ENCODE measurements at regions not wholly inside any gene's neighbourhood (a gene's known extent, or its start where the extent isn't known, plus 50 kb on each side); places are given as distances from the start of the nearest gene placed in this dataset.

DNA sequence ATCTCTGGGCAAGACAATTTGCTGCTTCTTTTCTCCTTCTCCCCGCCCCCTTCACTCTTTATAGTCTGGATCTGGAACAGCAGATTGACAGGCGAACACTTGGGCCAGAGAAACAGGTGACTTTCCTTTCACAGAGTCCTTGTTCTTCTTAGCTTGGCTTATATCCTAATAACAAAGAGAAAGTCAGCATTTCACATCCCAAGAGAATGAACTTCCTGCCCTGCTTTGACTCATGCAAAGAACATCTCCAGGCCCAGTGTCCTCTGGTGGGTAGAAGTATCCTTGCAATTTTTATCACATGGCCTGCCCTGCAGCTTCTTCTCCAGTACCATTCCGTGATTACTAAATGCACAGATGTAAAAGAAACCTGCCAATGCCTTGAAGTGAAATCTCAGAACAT is 764.4 kb downstream of the ADGRL2 start:
- DNase-seq (ENCODE audit: low read depth) = peak; percentile 79
- H3K4me3 ChIP-seq (ENCODE audit: control insufficient read depth, low read depth, low read length) = no peak overlapping the region
- TF ChIP-seq, protein P1, sequence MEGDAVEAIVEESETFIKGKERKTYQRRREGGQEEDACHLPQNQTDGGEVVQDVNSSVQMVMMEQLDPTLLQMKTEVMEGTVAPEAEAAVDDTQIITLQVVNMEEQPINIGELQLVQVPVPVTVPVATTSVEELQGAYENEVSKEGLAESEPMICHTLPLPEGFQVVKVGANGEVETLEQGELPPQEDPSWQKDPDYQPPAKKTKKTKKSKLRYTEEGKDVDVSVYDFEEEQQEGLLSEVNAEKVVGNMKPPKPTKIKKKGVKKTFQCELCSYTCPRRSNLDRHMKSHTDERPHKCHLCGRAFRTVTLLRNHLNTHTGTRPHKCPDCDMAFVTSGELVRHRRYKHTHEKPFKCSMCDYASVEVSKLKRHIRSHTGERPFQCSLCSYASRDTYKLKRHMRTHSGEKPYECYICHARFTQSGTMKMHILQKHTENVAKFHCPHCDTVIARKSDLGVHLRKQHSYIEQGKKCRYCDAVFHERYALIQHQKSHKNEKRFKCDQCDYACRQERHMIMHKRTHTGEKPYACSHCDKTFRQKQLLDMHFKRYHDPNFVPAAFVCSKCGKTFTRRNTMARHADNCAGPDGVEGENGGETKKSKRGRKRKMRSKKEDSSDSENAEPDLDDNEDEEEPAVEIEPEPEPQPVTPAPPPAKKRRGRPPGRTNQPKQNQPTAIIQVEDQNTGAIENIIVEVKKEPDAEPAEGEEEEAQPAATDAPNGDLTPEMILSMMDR (conservative IDR thresholded peaks at IDR 0.05; ENCODE audit: control insufficient read depth, insufficient read depth, low read depth, low read length) = peak; percentile 36

DNA sequence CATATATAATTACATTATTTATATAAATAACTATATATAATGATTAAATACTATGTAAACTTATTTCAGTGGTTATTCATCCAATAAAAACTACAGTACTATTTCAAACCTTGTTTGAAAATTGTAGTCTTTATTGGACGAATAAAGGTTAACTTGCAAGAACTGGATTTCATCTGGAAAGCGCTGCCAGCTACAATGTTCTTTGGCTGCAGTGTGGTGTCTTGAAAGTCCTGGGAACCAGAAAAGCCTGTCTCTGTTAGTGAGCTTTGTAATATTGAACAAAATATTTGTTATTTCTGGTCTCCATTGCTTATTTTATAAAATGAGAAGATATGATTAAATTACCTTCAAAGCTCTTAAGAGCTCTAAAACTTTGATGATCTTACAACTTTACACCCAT is 763.6 kb downstream of the ADGRL2 start:
- TF ChIP-seq, protein P1 (conservative IDR thresholded peaks at IDR 0.05; ENCODE audit: control insufficient read depth, insufficient read depth, low read depth, low read length) = no peak

DNA sequence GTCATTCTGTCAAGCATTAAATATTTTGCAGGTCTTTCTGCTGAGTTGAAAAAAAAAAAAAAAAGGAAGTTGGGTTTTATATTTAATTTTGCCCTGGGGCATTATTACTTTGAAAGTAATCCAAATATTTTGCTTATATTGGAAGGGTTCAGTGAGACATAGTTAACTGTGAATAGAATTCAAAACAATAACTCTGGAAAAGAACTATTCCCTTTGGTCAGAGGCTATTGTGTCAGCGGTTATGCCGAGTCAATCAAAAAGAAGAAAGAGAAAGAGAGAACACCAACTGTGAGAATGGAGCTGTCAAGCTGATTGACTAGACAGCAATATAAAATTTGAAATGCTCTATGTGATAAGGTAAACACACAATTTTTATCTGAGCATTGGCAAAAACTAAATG is 761.7 kb downstream of the ADGRL2 start:
- TF ChIP-seq, protein P1 (conservative IDR thresholded peaks at IDR 0.05; ENCODE audit: control insufficient read depth, insufficient read depth, low read depth, low read length) = no peak
- no peak overlapping the region for H3K4me3 ChIP-seq (ENCODE audit: control insufficient read depth, low read depth, low read length)
- DNase-seq (ENCODE audit: low read depth) = no peak

More for the DNA sequence above, 763.6 kb downstream of the ADGRL2 start:
- DNase-seq (ENCODE audit: low read depth) = no peak
- H3K4me3 ChIP-seq (ENCODE audit: control insufficient read depth, low read depth, low read length) = no peak overlapping the region

DNA sequence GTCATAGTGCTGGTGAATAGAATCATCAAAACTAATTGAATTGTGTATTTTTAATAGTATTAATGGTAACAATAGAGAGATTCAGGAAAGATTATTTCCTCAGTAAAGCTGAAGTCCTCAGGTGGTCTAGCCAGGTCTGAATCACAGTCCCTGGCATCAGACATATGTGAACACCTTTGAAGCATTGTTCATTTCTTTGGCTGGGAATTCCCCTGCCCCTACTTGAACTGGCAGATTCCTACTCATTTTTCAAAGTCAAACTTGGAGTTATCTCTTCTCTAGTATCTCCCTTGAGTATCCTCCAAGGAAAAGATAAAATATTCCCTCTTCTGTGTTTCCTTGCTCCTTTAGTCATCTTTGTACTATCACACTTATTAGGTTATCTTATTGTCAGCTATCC is 759.8 kb downstream of the ADGRL2 start:
- TF ChIP-seq, protein P1 (conservative IDR thresholded peaks at IDR 0.05; ENCODE audit: control insufficient read depth, insufficient read depth, low read depth, low read length) = no peak
- no peak overlapping the region for H3K4me3 ChIP-seq (ENCODE audit: control insufficient read depth, low read depth, low read length)
- no peak for DNase-seq (ENCODE audit: low read depth)

DNA sequence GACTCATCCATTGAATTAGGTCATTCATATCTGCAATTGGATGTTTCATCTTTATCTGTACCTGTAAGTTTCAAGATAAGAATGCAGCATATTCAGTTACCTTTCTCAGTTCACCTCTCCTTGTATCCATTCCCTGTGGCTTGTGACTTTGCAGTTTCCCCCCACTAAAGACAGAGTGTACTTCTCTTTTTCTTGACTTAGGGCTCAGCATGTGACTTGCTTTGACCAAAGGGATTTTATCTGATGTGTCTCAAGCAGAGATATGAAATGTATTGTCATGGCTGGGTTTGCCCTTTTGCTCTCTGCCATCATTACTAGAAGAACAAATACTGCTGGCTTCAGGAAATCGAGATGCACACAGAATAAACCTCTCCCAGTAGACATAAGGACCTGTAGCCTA is 754.8 kb downstream of the ADGRL2 start:
- no peak for DNase-seq (ENCODE audit: low read depth)
- H3K4me3 ChIP-seq (ENCODE audit: control insufficient read depth, low read depth, low read length) = no peak overlapping the region
- TF ChIP-seq, protein P1 (conservative IDR thresholded peaks at IDR 0.05; ENCODE audit: control insufficient read depth, insufficient read depth, low read depth, low read length) = no peak

DNA sequence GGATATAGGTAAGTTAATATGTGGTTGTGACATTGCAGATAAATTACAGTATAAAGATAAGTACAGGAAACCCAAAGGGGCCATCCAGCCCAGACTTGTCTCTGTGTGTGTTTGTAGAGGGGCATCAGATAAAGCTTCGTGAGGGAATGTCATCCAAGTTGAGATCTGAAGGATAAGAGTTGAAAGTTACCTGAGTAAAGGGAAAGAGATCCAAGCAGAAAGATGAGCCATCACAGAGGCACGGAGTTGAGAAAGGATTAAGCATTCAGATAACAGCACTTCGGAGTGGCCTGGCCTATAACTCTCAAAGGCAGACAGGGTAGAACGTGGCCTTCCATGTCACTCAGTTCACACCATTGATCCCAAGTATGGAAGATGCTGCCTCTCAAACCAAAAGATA is 749.1 kb downstream of the ADGRL2 start:
- TF ChIP-seq, protein P1 (conservative IDR thresholded peaks at IDR 0.05; ENCODE audit: control insufficient read depth, insufficient read depth, low read depth, low read length) = no peak
- DNase-seq (ENCODE audit: low read depth) = no peak
- no peak overlapping the region for H3K4me3 ChIP-seq (ENCODE audit: control insufficient read depth, low read depth, low read length)

DNA sequence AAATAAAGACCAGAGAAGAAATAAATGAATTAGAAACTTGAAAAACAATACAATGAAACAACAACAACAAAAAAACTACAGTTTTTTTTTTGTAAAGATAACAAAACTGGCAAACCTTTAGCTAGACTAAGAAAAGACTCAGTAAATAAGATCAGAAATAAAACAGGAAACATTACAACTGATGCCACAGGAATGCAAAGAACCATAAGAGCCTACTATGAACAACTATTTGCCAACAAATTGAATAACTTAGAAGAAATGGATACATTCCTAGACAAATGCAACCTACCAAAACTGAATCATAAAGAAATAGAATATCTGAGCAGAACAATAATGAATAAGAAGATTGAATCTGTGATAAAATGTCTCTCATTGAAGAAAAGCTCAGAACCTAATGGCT is 742.0 kb downstream of the ADGRL2 start:
- no peak overlapping the region for H3K4me3 ChIP-seq (ENCODE audit: control insufficient read depth, low read depth, low read length)
- TF ChIP-seq, protein P1 (conservative IDR thresholded peaks at IDR 0.05; ENCODE audit: control insufficient read depth, insufficient read depth, low read depth, low read length) = no peak
- no peak for DNase-seq (ENCODE audit: low read depth)
